Central memory CD8-positive, alpha-beta T cell (primary cell): ENCODE measurements at regions not wholly inside any gene's neighbourhood (a gene's known extent, or its start where the extent isn't known, plus 50 kb on each side); places are given as distances from the start of the nearest gene placed in this dataset.
"Not testable (repeated sequence)": the region's sequence is repeated elsewhere in the genome, so short reads cannot be mapped to it uniquely, and the experiment has no call there.

Source experiments
- ATAC-seq: fragments of 150-1000 bp; cut with Tn5 transposase; replicated peaks from 2 replicates; pipeline ENCODE4 v1.10.0; 2022; ENCODE audit warnings: mild to moderate bottlenecking, moderate FRiP score, moderate number of reproducible peaks; ENCODE audit not compliant: poor library complexity, severe bottlenecking; ENCODE audit errors: extremely low read depth
- DNase-seq, 2 donors: peaks; one replicate each; pipeline ENCODE4 v3.0.0; 2021; ENCODE audit warnings: low spot score in 2 of 2
- H3K27ac Mint-ChIP-seq: one replicate; pipeline ENCODE4 v1.8.0; 2022; ENCODE audit warnings: low read depth, mild to moderate bottlenecking, moderate library complexity, mixed read lengths
- H3K27me3 Mint-ChIP-seq: one replicate; pipeline ENCODE4 v1.8.0; 2022; ENCODE audit warnings: mixed read lengths
- H3K36me3 Mint-ChIP-seq: one replicate; pipeline ENCODE4 v1.8.0; 2022; ENCODE audit warnings: mild to moderate bottlenecking, moderate library complexity, mixed read lengths; ENCODE audit not compliant: insufficient read depth
- H3K4me1 Mint-ChIP-seq: one replicate; pipeline ENCODE4 v1.8.0; 2022; ENCODE audit warnings: mixed read lengths
- H3K4me3 Mint-ChIP-seq: one replicate; pipeline ENCODE4 v1.8.0; 2022; ENCODE audit warnings: mild to moderate bottlenecking, moderate library complexity, mixed read lengths
- H3K9me3 Mint-ChIP-seq: one replicate; pipeline ENCODE4 v1.8.0; 2022; ENCODE audit warnings: mixed read lengths

- ATAC-seq, H3K27ac Mint-ChIP-seq, DNase-seq, H3K27me3 Mint-ChIP-seq, H3K36me3 Mint-ChIP-seq, H3K4me1 Mint-ChIP-seq, H3K4me3 Mint-ChIP-seq: not testable (repeated sequence)
- H3K9me3 Mint-ChIP-seq, result peaks cover 26% of the 10 kb centered on the region
These were observed 1275.1 kb upstream of the CITED2 start for GRCh38 chr6:140649502-140649901.

GRCh38 chr6:140647322-140647721, 1272.9 kb upstream of the CITED2 start:
- H3K27me3 Mint-ChIP-seq, H3K36me3 Mint-ChIP-seq, H3K4me3 Mint-ChIP-seq, DNase-seq, H3K27ac Mint-ChIP-seq, ATAC-seq, H3K4me1 Mint-ChIP-seq: not testable (repeated sequence)
- H3K9me3 Mint-ChIP-seq, result peaks cover 30% of the 10 kb centered on the region

GRCh38 chr6:140644017-140644416, 1269.6 kb upstream of the CITED2 start:
- Mint-ChIP-seq H3K4me3 (no peak overlapping the region), H3K9me3 (peaks cover 25% of the 10 kb centered on the region), H3K27me3 (peaks cover 6% of the 10 kb centered on the region), H3K36me3 (no peaks in the 10 kb centered on the region), H3K4me1 (no peaks in the 10 kb centered on the region), H3K27ac (no peak overlapping the region)
- ATAC-seq (no peak), DNase-seq (no peak)

GRCh38 chr6:140641412-140641811, 1267.0 kb upstream of the CITED2 start:
- ATAC-seq, result no peak
- H3K27ac Mint-ChIP-seq, result no peak overlapping the region
- DNase-seq, result no peak
- no peaks in the 10 kb centered on the region for H3K4me1 Mint-ChIP-seq
- H3K27me3 Mint-ChIP-seq, result peaks cover 6% of the 10 kb centered on the region
- H3K4me3 Mint-ChIP-seq, result no peak overlapping the region
- H3K36me3 Mint-ChIP-seq, result no peaks in the 10 kb centered on the region
- H3K9me3 Mint-ChIP-seq, result peaks cover 15% of the 10 kb centered on the region

- no peaks in the 10 kb centered on the region for H3K4me1 Mint-ChIP-seq
- no peak overlapping the region for H3K27ac Mint-ChIP-seq
- ATAC-seq, result no peak
- no peaks in the 10 kb centered on the region for H3K27me3 Mint-ChIP-seq
- no peak for DNase-seq
- H3K9me3 Mint-ChIP-seq, result no peaks in the 10 kb centered on the region
- no peaks in the 10 kb centered on the region for H3K36me3 Mint-ChIP-seq
- H3K4me3 Mint-ChIP-seq, result no peak overlapping the region
These were observed 1262.5 kb upstream of the CITED2 start for GRCh38 chr6:140636908-140637402.

GRCh38 chr6:140636271-140636907, 1261.9 kb upstream of the CITED2 start:
- Mint-ChIP-seq H3K9me3 (no peaks in the 10 kb centered on the region), H3K27ac (no peak overlapping the region), H3K4me1 (no peaks in the 10 kb centered on the region), H3K27me3 (no peaks in the 10 kb centered on the region), H3K4me3 (no peak overlapping the region), H3K36me3 (no peaks in the 10 kb centered on the region)
- DNase-seq (no peak), ATAC-seq (no peak)

- ATAC-seq, result no peak
- H3K27ac Mint-ChIP-seq, result no peak overlapping the region
- H3K27me3 Mint-ChIP-seq, result no peaks in the 10 kb centered on the region
- H3K4me1 Mint-ChIP-seq, result no peaks in the 10 kb centered on the region
- no peak overlapping the region for H3K4me3 Mint-ChIP-seq
- H3K36me3 Mint-ChIP-seq, result no peaks in the 10 kb centered on the region
- DNase-seq, result no peak
- H3K9me3 Mint-ChIP-seq, result peaks cover 14% of the 10 kb centered on the region
These were observed 1252.6 kb upstream of the CITED2 start for GRCh38 chr6:140627002-140627401.

GRCh38 chr6:140623498-140623897, 1249.0 kb upstream of the CITED2 start:
- DNase-seq (no peak), ATAC-seq (no peak)
- Mint-ChIP-seq H3K27ac (no peak overlapping the region), H3K4me1 (no peaks in the 10 kb centered on the region), H3K27me3 (peaks cover 15% of the 10 kb centered on the region), H3K4me3 (no peak overlapping the region), H3K9me3 (peaks cover 14% of the 10 kb centered on the region), H3K36me3 (peaks cover 1% of the 10 kb centered on the region)

GRCh38 chr6:140620496-140620895, 1246.0 kb upstream of the CITED2 start:
- Mint-ChIP-seq H3K9me3 (no peaks in the 10 kb centered on the region), H3K4me1 (no peaks in the 10 kb centered on the region)
- no peak for DNase-seq

GRCh38 chr6:140609956-140610355, 1235.5 kb upstream of the CITED2 start:
- H3K4me3 Mint-ChIP-seq, result no peak overlapping the region
- H3K4me1 Mint-ChIP-seq, result no peaks in the 10 kb centered on the region
- ATAC-seq (no peak), DNase-seq (no peak)
- H3K9me3 Mint-ChIP-seq, result no peaks in the 10 kb centered on the region
- no peak overlapping the region for H3K27ac Mint-ChIP-seq
- no peaks in the 10 kb centered on the region for H3K27me3 Mint-ChIP-seq
- no peaks in the 10 kb centered on the region for H3K36me3 Mint-ChIP-seq

More at GRCh38 chr6:140620496-140620895, 1246.0 kb upstream of the CITED2 start:
- no peak for ATAC-seq
- H3K27ac Mint-ChIP-seq, result no peak overlapping the region
- no peak overlapping the region for H3K4me3 Mint-ChIP-seq
- H3K27me3 Mint-ChIP-seq, result peaks cover 15% of the 10 kb centered on the region
- peaks cover 1% of the 10 kb centered on the region for H3K36me3 Mint-ChIP-seq

- H3K9me3 Mint-ChIP-seq, result no peaks in the 10 kb centered on the region
- no peaks in the 10 kb centered on the region for H3K36me3 Mint-ChIP-seq
- no peaks in the 10 kb centered on the region for H3K4me1 Mint-ChIP-seq
- H3K4me3 Mint-ChIP-seq, result no peak overlapping the region
- DNase-seq (no peak), ATAC-seq (no peak)
- no peaks in the 10 kb centered on the region for H3K27me3 Mint-ChIP-seq
- H3K27ac Mint-ChIP-seq, result no peak overlapping the region
These were observed 1234.9 kb upstream of the CITED2 start for GRCh38 chr6:140609321-140609720.

- ATAC-seq, result no peak
- Mint-ChIP-seq H3K4me3 (no peak overlapping the region), H3K36me3 (no peaks in the 10 kb centered on the region), H3K9me3 (no peaks in the 10 kb centered on the region), H3K27ac (no peak overlapping the region), H3K4me1 (no peaks in the 10 kb centered on the region), H3K27me3 (no peaks in the 10 kb centered on the region)
- DNase-seq, result no peak
These were observed 1230.3 kb upstream of the CITED2 start for GRCh38 chr6:140604786-140605185.

GRCh38 chr6:140602431-140603248, 1228.2 kb upstream of the CITED2 start:
- DNase-seq (no peak), ATAC-seq (no peak)
- Mint-ChIP-seq H3K4me3 (no peak overlapping the region), H3K27ac (no peak overlapping the region), H3K27me3 (no peaks in the 10 kb centered on the region), H3K9me3 (no peaks in the 10 kb centered on the region), H3K4me1 (no peaks in the 10 kb centered on the region), H3K36me3 (no peaks in the 10 kb centered on the region)
